Activated T-cell treated with anti-CD3 and anti-CD28 coated beads for 1 hour (primary cell): ENCODE measurements at regions not wholly inside any gene's neighbourhood (a gene's known extent, or its start where the extent isn't known, plus 50 kb on each side); places are given as distances from the start of the nearest gene placed in this dataset.

Source experiments
- DNase-seq: peaks from one replicate; pipeline ENCODE4 v3.0.0-alpha.2; 2020; ENCODE audit warnings: low read depth

GRCh38 chr5:82850393-82850792 is 226.8 kb downstream of the TMEM167A start:
- DNase-seq = no peak

- DNase-seq = no peak
Observed at GRCh38 chr5:82849885-82850284, 227.3 kb downstream of the TMEM167A start.

- no peak for DNase-seq
Observed at GRCh38 chr5:82847562-82847961, 229.6 kb downstream of the TMEM167A start.

GRCh38 chr5:82839881-82840280 is 237.3 kb downstream of the TMEM167A start:
- no peak for DNase-seq

DNA sequence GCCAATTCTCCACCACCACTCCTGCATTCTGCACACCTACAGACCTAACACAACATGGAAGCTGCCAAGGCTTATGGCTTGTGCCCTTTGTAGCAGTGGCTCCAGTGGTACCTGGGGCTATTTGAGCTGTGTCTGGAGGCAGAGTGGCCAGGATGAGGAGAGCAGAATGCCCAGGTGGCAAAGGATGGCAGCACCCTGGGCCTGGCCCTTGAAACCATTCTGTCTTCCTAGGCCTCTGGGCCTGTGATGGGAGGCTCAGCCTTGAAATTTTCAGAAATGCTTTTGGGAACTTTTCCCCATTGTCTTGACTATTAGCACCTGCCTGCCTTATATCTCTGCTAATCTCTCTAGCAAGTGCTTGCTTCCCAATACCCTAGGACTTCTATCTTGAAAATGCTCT is 241.7 kb downstream of the TMEM167A start:
- no peak for DNase-seq

DNA sequence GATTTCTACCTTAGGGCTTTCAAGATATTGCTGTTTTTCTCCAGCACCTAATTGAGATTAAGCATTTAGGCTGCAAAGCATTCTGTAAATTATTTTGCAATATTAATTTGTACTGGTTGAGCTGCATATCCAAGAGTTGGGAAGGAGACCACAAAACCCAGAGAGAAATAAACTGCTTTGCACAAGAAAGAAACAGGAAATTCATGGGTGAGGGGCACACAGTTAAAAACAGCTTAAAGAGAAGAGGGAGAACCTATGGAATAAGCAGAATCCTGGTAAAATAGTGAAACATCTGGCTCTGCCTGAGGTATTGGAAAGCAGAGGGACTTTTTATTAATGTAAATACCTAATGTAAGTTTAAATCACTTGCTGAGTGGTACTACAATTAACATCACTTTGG is 243.0 kb downstream of the TMEM167A start:
- DNase-seq = no peak

DNA sequence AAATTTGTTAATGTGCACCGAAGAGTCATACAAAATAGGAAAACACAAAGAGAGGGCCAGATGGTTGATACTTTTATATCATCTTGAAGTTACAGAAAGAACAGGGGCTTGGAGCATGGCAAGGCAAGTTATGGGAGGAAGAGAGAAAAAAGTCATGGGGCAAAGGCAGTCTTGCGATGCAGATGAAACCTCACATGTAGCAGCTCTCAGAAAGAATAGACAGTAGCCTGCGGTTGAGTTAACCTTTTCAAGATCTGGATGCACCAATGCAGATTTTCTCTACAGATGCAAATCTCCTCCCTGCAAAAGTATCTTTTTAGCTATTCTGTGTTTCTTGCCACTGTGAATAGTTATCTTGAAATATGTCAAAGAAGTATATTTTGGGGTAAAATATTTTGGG is 243.9 kb downstream of the TMEM167A start:
- no peak for DNase-seq

- no peak for DNase-seq
Observed at GRCh38 chr5:82832445-82832844, 244.7 kb downstream of the TMEM167A start.

- no peak for DNase-seq
Observed at GRCh38 chr5:82828211-82828610, 249.0 kb downstream of the TMEM167A start.

DNA sequence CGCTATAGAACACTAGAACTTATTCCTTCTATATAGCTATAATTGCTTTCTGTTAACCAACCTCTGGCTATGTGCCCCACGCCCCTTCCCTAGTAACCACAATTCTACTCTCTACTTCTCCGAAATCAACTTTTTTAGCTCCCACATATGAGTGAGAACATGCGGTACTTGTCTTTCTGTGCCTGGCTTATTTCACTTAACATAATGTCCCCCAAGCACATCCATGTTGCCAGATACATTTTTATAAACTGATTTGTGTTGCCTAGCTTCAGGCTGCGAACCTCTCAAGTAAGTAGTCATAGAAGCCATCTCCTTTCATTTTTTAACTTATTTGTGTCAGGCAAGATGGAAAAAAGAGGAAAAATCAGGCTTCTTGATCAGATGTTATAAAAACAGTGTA is 249.5 kb downstream of the TMEM167A start:
- DNase-seq = no peak

DNA sequence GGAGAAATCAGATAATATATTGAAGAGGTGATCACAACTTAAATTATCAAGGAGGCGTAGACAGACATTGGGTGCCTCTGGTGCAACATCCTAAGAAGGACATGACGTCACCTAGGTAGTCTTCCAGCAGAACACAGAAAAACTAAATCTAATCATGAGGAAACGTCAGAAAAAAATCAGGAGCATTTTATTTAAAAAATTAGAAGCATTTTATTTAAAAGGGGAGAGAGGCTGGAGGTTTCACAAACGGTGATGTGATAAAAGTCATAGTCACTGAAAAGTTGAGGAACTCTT is 254.6 kb downstream of the TMEM167A start:
- no peak for DNase-seq

DNA sequence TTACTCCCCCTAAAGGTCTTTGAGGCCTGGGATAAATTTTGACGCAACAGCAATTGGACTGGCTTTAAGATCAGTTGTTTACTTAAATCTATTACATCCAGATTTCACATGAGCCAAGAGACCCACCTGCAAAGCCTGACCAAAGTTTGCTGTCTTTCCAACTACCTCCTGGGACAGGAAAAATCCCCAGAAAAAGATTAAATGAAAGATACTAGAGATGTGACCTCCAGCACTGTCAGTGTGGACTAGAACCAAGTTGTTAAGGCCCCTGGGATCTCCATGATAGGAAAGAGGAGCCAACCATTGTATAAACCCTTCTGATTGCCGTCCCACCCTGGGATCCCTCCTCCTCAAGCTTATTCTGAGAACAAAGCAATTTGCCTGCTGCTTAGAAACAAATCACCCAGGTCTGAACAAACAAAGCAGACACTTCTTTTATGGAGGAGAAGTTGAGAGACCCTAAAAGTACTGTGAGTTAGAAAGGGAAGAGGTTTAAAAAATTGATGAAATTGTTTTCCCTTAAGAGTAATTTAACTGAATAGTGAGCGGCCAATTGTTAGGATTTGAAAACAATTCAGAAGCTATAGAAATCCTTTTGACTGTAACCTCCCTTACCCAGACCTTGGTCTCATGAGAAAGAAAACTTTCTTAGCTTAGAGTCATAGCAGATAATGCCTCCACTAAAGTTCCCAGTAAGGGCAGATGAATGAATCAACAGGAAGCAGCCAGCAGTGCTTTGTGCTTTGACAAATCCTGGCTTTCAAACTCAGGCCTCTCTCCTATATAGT is 255.2 kb downstream of the TMEM167A start:
- DNase-seq = no peak

GRCh38 chr5:82820961-82821845 is 256.0 kb downstream of the TMEM167A start:
- no peak for DNase-seq

GRCh38 chr5:82820188-82820587 is 257.0 kb downstream of the TMEM167A start:
- no peak for DNase-seq

DNA sequence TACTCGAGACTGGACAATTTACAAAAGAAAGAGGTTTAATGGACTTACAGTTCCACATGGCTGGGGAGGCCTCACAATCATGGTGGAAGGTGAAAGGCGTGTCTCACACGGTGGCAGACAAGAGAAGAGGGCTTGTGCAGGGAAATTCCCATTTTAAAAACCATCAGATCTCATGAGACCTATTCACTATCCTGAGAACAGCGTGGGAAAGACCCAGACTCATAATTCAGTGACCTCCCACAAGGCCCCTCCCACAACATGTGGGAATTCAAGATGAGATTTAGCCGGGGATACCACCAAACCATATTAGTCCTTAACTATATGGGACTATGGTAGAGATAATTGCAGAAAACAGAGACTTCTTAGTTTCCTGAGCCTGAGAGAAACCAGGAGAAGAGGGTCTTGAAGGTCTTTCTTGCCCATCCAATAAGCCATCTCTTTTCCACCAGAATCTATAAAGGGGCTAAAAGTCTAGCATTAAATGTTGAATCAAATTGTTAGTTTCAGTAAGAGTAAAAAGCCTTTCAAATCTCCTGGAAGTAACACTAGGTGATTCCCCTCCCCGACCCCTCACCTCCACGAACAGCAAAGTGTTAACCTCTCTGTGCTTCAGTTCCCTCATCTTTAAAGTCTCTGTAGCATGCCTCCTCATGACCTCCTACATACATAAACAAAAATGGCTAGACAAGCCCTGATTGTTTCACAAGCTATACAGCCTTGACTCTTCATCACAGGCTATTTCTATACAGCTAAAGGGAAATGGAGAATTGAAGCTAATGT is 259.1 kb downstream of the TMEM167A start:
- DNase-seq = no peak

DNA sequence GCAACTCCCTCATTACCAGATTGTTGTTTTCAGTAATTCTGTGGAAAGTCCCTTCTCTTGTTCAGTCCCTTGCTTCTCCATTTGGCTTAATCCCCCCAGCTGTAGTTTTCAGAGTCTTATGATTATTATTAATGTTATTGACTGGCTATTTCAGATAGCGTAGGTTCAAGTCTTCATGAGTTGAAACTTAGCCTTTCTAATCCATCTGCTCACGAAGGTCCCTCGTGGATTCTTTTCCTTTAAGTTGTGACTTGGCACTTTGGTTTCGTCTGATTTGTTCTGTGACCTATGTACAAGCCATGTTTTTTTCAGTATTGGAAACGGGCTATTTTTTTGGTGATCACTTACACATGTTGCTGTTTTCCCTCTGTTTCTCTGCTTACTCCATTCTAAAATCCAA is 260.3 kb downstream of the TMEM167A start:
- DNase-seq = no peak

DNA sequence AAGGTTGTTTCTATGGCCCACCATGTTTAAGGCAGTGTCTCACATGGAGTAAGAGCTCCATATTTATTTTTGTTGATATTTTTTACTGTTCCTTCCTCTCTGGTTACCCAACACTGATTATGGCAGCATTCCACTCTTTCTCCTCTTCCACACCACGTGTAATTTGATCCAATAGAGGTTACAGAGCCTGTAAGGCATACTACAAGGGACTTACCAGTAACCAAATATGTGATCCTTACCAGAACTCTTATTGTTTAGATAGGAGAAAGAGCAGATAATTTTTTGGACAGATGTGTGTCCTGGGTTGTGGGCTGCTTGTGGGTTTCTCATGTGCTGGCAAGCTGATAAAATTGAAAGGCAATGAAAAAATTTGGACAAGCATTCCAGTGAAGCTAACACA is 261.3 kb downstream of the TMEM167A start:
- DNase-seq = no peak

DNA sequence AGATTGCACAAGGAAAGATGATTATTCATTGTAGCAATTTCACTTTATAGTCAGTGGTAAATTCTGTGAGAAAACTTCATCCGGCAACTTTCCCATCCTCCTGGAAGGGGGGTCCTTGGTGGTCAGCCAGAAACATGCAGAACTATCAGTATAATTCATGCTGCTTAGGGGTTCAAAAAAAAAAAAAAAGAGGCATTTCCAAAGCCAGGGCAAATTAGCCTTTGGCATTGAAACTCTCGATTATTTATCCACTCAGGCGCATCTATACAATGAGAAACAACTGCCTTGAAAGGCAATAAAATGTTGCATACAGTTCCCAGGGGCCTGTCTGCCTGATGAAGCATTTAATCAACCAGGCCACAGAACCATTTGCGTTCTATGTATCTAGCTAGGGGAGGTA is 263.3 kb downstream of the TMEM167A start:
- DNase-seq = no peak

- no peak for DNase-seq
Observed at GRCh38 chr5:82812575-82812974, 264.6 kb downstream of the TMEM167A start.

DNA sequence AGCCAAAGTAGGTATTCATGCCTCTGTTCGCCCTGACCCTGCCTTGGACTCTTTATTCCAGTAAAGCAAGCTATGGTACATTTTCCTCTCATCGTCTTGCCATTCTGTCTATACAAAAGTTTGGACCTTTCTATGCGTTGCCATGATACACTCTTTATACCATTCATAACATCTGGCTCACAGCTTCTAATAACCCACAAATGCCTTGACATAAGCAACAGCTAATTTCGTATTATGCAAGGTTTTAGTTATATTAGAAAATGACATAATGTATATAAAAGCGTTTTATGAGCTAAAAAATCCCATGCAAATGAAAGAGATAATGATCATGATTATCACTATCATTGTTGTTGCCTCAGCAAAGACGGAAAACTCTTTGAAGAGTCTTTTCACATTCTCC is 265.7 kb downstream of the TMEM167A start:
- no peak for DNase-seq

DNA sequence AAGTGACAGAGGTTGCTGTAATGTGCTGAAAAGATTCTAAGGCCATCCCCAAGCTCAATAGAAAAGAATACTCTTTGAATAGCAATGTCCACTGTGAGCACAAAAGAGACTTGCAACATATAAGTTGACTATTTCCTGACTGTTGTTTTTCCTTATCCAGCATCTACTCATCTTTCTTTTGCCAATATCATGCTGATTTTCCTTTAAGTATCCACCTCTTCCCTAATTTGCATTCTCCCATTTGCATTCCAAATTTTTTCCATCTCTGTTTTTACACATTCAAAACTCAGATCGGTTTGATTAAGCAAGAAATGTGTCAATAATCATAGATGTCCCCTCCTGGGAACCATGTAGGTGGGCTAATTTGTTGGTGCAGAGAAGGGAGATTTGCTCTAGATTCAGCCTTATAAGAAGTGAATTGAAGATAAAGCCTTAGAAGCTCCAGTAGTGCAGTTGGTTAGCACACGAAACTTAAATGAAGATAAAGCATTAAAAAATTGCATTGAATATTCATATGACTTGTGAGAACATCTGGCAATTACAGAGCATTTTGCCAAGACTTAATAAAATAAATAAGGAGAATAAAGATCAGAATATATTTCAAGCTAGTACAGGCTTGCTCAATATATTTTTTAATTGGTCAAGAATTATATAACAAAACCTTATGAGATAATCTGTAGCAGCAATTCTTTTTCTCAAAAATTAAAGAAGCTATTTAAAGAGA is 267.6 kb downstream of the TMEM167A start:
- DNase-seq = no peak

DNA sequence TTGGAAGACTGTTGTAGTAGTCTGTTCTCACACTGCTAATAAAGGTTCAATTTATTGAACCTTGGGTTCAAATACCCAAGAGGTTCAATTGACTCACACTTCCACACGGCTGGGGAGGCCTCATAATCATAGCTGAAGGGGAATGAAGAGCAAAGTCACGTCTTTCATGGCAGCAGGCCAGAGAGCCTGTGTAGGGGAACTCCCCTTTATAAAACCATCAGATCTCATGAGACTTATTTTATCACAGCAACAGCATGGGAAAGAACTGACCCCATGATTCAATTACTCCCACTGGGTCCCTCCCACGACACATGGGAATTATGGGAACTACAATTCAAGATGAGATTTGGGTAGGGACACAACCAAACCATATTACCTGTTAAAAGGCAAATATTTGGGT is 268.2 kb downstream of the TMEM167A start:
- no peak for DNase-seq
